Trophoblast cell (in vitro differentiated cells and primary cell): ENCODE measurements at regions not wholly inside any gene's neighbourhood (a gene's known extent, or its start where the extent isn't known, plus 50 kb on each side); places are given as distances from the start of the nearest gene placed in this dataset.

Experiments
- DNase-seq, 2 donors: peaks; one replicate each; pipeline ENCODE4 v3.0.0-alpha.2; 2016
- H2AFZ ChIP-seq: 2 replicates; pipeline ENCODE4 v1.6.1; 2013; ENCODE audit warnings: low read length, moderate library complexity, mild to moderate bottlenecking; ENCODE audit not compliant: insufficient read depth, poor library complexity
- H2AK5ac ChIP-seq: 2 replicates; pipeline ENCODE4 v1.6.1; 2013; ENCODE audit warnings: mild to moderate bottlenecking, low read length
- H2BK120ac ChIP-seq: 2 replicates; pipeline ENCODE4 v1.6.1; 2013; ENCODE audit warnings: low read length, mild to moderate bottlenecking, moderate library complexity; ENCODE audit not compliant: insufficient read depth, poor library complexity
- H2BK12ac ChIP-seq: 2 replicates; pipeline ENCODE4 v1.6.1; 2013; ENCODE audit warnings: mild to moderate bottlenecking, low read length, moderate library complexity
- H2BK5ac ChIP-seq: 2 replicates; pipeline ENCODE4 v1.6.1; 2013; ENCODE audit warnings: low read length, low read depth, moderate library complexity, mild to moderate bottlenecking; ENCODE audit not compliant: poor library complexity
- H3K14ac ChIP-seq: 2 replicates; pipeline ENCODE4 v1.6.1; 2013; ENCODE audit warnings: mild to moderate bottlenecking, low read length
- H3K18ac ChIP-seq: 2 replicates; pipeline ENCODE4 v1.6.1; 2013; ENCODE audit warnings: mild to moderate bottlenecking, low read length
- H3K23ac ChIP-seq: 2 replicates; pipeline ENCODE4 v1.6.1; 2013; ENCODE audit warnings: low read length
- H3K27ac ChIP-seq: 2 replicates; pipeline ENCODE4 v1.5.1; 2013; ENCODE audit warnings: low read depth, mild to moderate bottlenecking, inconsistent platforms, low read length, moderate library complexity
- H3K27me3 ChIP-seq: 2 replicates; pipeline ENCODE4 v1.6.1; 2013; ENCODE audit warnings: inconsistent platforms, mild to moderate bottlenecking, low read length, moderate library complexity; ENCODE audit not compliant: insufficient read depth
- H3K36me3 ChIP-seq, 2 experiments: 1 replicate in 1 of 2; 2 replicates in 1 of 2; pipeline ENCODE4 v1.6.1; 2013; ENCODE audit warnings: low read length in 2 of 2, mild to moderate bottlenecking in 2 of 2, moderate library complexity in 1 of 2; ENCODE audit not compliant: insufficient read depth in 2 of 2, control insufficient read depth in 1 of 2
- H3K4ac ChIP-seq: 2 replicates; pipeline ENCODE4 v1.6.1; 2013; ENCODE audit warnings: low read depth, mild to moderate bottlenecking, low read length, moderate library complexity
- H3K4me1 ChIP-seq, 2 experiments: 1 replicate in 1 of 2; 2 replicates in 1 of 2; pipeline ENCODE4 v1.6.1; 2013; ENCODE audit warnings: low read length in 2 of 2, mild to moderate bottlenecking in 2 of 2, moderate library complexity in 1 of 2; ENCODE audit not compliant: insufficient read depth in 2 of 2, control insufficient read depth in 1 of 2
- H3K4me2 ChIP-seq: 2 replicates; pipeline ENCODE4 v1.6.1; 2013; ENCODE audit warnings: inconsistent platforms, mild to moderate bottlenecking, low read length, moderate library complexity
- H3K4me3 ChIP-seq: 2 replicates; pipeline ENCODE4 v1.5.1; 2013; ENCODE audit warnings: mild to moderate bottlenecking, low read depth, low read length, inconsistent platforms
- H3K79me1 ChIP-seq: one replicate; pipeline ENCODE4 v1.6.1; 2013; ENCODE audit warnings: low read length
- H3K79me2 ChIP-seq: 2 replicates; pipeline ENCODE4 v1.6.1; 2013; ENCODE audit warnings: low read length, mild to moderate bottlenecking; ENCODE audit not compliant: control insufficient read depth, insufficient read depth, poor library complexity
- H3K9ac ChIP-seq: 2 replicates; pipeline ENCODE4 v1.6.1; 2013; ENCODE audit warnings: mild to moderate bottlenecking, low read length
- H3K9me3 ChIP-seq: 2 replicates; pipeline ENCODE4 v1.6.1; 2013; ENCODE audit warnings: low read depth, mild to moderate bottlenecking, control low read depth, inconsistent platforms, low read length; ENCODE audit not compliant: insufficient read depth
- H4K12ac ChIP-seq: 2 replicates; pipeline ENCODE4 v1.6.1; 2013; ENCODE audit warnings: low read depth, mild to moderate bottlenecking, low read length, moderate library complexity
- H4K8ac ChIP-seq: 2 replicates; pipeline ENCODE4 v1.6.1; 2013; ENCODE audit warnings: low read depth, mild to moderate bottlenecking, low read length, moderate library complexity
- H4K91ac ChIP-seq: one replicate; pipeline ENCODE4 v1.6.1; 2013; ENCODE audit warnings: low read depth, mild to moderate bottlenecking, low read length, moderate library complexity
- WGBS: extraction: QIAGEN DNeasy Blood & Tissue Kit; methylation state at CpG from one replicate; pipeline ENCODE4 v1.1.7; 2013; ENCODE audit warnings: missing lambda C conversion rate; ENCODE audit not compliant: insufficient read length, insufficient coverage; ENCODE audit errors: extremely low coverage; 5-methylcytosine and 5-hydroxymethylcytosine counted together

GRCh38 chr3:11093823-11094340 is 60.4 kb upstream of the HRH1 start:
- Histone ChIP-seq H2BK120ac (no peak overlapping the region), H3K79me1 (no peaks in the 10 kb centered on the region), H3K9me3 (peaks cover 2% of the 10 kb centered on the region), H4K8ac (no peak overlapping the region), H4K12ac (no peak overlapping the region), H3K4me2 (no peak overlapping the region), H3K4me1 (peaks cover 9 to 18% of the 10 kb centered on the region in 2 experiments), H4K91ac (peak overlapping the region; percentile 2), H3K79me2 (no peaks in the 10 kb centered on the region), H3K14ac (no peak overlapping the region), H3K27me3 (no peaks in the 10 kb centered on the region), H2AK5ac (no peak overlapping the region), H2AFZ (no peak overlapping the region), H2BK5ac (no peak overlapping the region), H3K4ac (no peak overlapping the region), H3K27ac (no peak overlapping the region), H2BK12ac (no peak overlapping the region), H3K9ac (no peak overlapping the region), H3K4me3 (no peak overlapping the region), H3K18ac (no peak overlapping the region), H3K23ac (no peak overlapping the region), H3K36me3 (no peaks in the 10 kb centered on the region)
- no peak for DNase-seq
- WGBS: no CpG with 5 or more reads among the region's 36 CpGs

DNA sequence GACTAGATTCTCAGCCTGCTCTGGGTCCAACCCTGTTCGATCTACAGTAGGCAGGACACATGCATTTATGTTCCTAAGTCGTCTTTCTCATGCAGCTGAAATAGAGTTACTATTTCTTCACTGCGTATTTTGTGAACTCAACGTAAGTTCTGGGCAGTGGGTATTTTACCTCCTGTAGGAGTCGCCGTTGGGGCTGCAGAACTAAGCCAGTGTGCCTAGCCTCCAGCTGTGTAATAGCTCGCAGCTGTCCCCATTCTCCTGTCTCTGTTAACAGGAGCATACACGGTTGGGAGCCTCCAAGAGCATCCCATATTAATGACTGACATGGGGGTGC is 58.4 kb upstream of the HRH1 start:
- peaks cover 2% of the 10 kb centered on the region for H3K9me3 ChIP-seq
- H2BK12ac ChIP-seq: no peak overlapping the region
- H3K23ac ChIP-seq: no peak overlapping the region
- H3K14ac ChIP-seq: no peak overlapping the region
- no peak overlapping the region for H3K18ac ChIP-seq
- H4K8ac ChIP-seq: no peak overlapping the region
- no peaks in the 10 kb centered on the region for H3K36me3 ChIP-seq
- no peak overlapping the region for H3K9ac ChIP-seq
- no peak overlapping the region for H3K4ac ChIP-seq
- H3K27me3 ChIP-seq: no peaks in the 10 kb centered on the region
- no peak overlapping the region for H4K12ac ChIP-seq
- WGBS: no CpG with 5 or more reads among the region's 8 CpGs
- peak overlapping the region; percentile 20 for H2BK120ac ChIP-seq
- DNase-seq: no peak
- peak overlapping the region; percentile 40 for H4K91ac ChIP-seq
- no peak overlapping the region for H3K27ac ChIP-seq
- peaks cover 9 to 17% of the 10 kb centered on the region in 2 experiments for H3K4me1 ChIP-seq
- H3K4me3 ChIP-seq: no peak overlapping the region
- no peaks in the 10 kb centered on the region for H3K79me1 ChIP-seq
- H2BK5ac ChIP-seq: no peak overlapping the region
- H2AFZ ChIP-seq: no peak overlapping the region
- H3K4me2 ChIP-seq: no peak overlapping the region
- H2AK5ac ChIP-seq: no peak overlapping the region
- no peaks in the 10 kb centered on the region for H3K79me2 ChIP-seq

GRCh38 chr3:11096266-11097139 is 57.8 kb upstream of the HRH1 start:
- H3K4me1 ChIP-seq: peaks cover 9 to 13% of the 10 kb centered on the region in 2 experiments
- H2BK12ac ChIP-seq: peak overlapping the region; percentile 42
- DNase-seq: peak; percentile 50 to 59
- H3K18ac ChIP-seq: no peak overlapping the region
- peak overlapping the region; percentile 20 for H2BK120ac ChIP-seq
- no peaks in the 10 kb centered on the region for H3K79me2 ChIP-seq
- peaks cover 2% of the 10 kb centered on the region for H3K9me3 ChIP-seq
- H3K36me3 ChIP-seq: no peaks in the 10 kb centered on the region
- peak overlapping the region; percentile 62 for H3K27ac ChIP-seq
- no peak overlapping the region for H3K4ac ChIP-seq
- no peak overlapping the region for H4K12ac ChIP-seq
- no CpG with 5 or more reads among the region's 23 CpGs for WGBS
- H4K91ac ChIP-seq: peak overlapping the region; percentile 40
- peak overlapping the region; percentile 63 for H3K4me2 ChIP-seq
- no peaks in the 10 kb centered on the region for H3K27me3 ChIP-seq
- H2AK5ac ChIP-seq: no peak overlapping the region
- no peak overlapping the region for H3K14ac ChIP-seq
- no peak overlapping the region for H2BK5ac ChIP-seq
- no peak overlapping the region for H3K9ac ChIP-seq
- no peak overlapping the region for H3K23ac ChIP-seq
- no peak overlapping the region for H2AFZ ChIP-seq
- no peaks in the 10 kb centered on the region for H3K79me1 ChIP-seq
- H3K4me3 ChIP-seq: no peak overlapping the region
- H4K8ac ChIP-seq: no peak overlapping the region

GRCh38 chr3:11099306-11099705 is 55.0 kb upstream of the HRH1 start:
- no peak overlapping the region for H3K4me3 ChIP-seq
- H4K91ac ChIP-seq: no peak overlapping the region

More at GRCh38 chr3:11099306-11099705, 55.0 kb upstream of the HRH1 start:
- peaks cover 9 to 10% of the 10 kb centered on the region in 2 experiments for H3K4me1 ChIP-seq
- no peak overlapping the region for H3K4ac ChIP-seq
- no peak for DNase-seq
- H3K4me2 ChIP-seq: no peak overlapping the region
- H3K27me3 ChIP-seq: no peaks in the 10 kb centered on the region
- H3K27ac ChIP-seq: no peak overlapping the region
- H2BK120ac ChIP-seq: no peak overlapping the region
- H2AFZ ChIP-seq: no peak overlapping the region
- H3K9ac ChIP-seq: no peak overlapping the region
- no peak overlapping the region for H4K8ac ChIP-seq
- H2BK5ac ChIP-seq: no peak overlapping the region
- H3K23ac ChIP-seq: no peak overlapping the region
- H4K12ac ChIP-seq: no peak overlapping the region
- no peaks in the 10 kb centered on the region for H3K79me2 ChIP-seq
- H3K79me1 ChIP-seq: no peaks in the 10 kb centered on the region
- no peaks in the 10 kb centered on the region for H3K9me3 ChIP-seq
- H2BK12ac ChIP-seq: no peak overlapping the region
- H2AK5ac ChIP-seq: no peak overlapping the region
- H3K36me3 ChIP-seq: no peaks in the 10 kb centered on the region
- no peak overlapping the region for H3K18ac ChIP-seq
- no peak overlapping the region for H3K14ac ChIP-seq
